GM19372 (cell line): ENCODE measurements at regions not wholly inside any gene's neighbourhood (a gene's known extent, or its start where the extent isn't known, plus 50 kb on each side); places are given as distances from the start of the nearest gene placed in this dataset.

Source experiments
- ATAC-seq: cut with Tn5 transposase; IDR thresholded peaks from one replicate; pipeline ENCODE4 v1.9.1; 2021; ENCODE audit warnings: mild to moderate bottlenecking, low read depth, moderate library complexity; ENCODE audit not compliant: unreplicated experiment

DNA sequence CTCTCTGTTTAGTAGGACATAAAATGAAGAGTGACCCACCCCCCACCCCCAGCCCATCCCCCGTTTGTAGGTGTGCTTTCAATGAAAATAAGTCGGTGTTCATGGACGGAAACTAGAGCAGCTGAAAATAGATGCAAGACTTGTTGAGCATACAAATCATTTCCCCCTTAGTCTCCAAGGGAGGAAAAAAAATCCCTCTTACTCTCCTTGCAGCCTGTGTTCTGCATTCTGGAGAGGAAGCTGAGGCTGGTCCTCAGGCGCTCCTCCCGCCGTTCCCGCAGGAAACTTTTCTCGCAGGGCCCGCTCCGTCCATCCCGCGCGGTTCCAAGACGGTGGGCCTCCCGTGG is 259.0 kb upstream of the E2F7 start:
- no peak for ATAC-seq

DNA sequence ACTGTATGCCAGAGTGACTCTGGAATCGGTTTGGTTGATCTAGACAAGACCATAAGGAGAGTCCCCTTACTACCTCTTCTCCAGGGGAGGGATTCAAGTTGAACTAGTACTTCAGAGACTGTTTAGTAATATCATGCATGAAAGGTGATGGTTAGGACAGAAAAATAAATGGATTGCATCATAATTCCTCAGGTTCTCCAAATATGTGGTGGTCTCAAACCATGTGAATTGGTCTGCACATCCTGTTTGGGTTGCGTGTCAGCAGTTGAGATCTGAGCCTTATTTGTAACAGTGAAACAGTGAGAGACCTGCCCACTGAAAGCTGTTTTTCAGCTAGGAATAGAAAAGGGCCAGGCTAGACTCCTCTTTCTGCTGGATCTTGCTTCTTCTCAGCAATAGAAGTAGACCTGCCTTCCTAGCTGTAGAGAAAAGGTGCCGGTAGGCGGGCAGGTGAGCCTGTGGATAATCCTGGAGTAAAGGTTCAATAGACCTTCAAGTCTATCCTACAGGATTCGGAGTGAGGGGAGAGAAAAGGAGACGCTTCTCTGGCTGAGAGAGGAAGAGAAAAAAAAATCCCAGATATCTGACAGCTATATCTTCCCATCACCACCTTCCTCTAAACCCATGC is 258.5 kb upstream of the E2F7 start:
- no peak for ATAC-seq

DNA sequence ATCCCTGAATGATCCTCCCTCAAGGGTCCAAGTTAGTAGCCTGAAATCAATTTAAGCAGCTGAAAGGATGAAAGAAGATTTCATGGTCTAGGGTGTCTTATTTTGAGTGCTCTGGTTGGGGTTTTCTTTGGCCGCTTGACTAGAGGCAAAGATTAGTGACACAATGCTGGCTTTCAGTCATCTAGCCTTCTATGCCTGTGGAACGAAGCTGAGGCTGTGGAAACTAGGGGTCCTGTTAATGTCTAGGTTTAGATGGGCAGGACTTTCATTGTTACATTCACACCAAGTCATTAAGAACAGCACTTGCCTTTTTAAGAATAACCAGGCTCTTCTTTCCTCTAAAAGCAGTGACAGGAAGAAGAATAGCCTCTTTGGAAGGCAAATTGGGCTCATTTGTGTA is 253.8 kb upstream of the E2F7 start:
- ATAC-seq: no peak

DNA sequence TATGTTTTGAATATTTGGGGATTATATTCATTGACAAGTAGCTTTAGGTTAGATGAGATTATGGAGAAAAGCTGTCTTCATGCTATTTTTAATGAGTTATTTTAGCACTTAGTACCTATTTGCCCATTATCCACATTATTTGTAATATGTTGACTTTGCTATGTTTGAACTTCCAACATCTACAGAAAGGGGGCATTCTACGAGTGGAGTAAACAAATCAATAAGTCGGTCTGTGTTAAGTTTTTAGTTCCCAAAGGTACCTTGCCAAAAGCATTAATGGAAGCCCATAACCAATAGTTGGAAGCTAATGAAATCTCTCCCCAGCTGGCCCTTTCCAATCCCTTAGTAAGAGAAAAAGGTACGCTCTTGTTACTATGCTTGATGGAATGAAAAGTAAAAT is 250.0 kb upstream of the E2F7 start:
- ATAC-seq: no peak

DNA sequence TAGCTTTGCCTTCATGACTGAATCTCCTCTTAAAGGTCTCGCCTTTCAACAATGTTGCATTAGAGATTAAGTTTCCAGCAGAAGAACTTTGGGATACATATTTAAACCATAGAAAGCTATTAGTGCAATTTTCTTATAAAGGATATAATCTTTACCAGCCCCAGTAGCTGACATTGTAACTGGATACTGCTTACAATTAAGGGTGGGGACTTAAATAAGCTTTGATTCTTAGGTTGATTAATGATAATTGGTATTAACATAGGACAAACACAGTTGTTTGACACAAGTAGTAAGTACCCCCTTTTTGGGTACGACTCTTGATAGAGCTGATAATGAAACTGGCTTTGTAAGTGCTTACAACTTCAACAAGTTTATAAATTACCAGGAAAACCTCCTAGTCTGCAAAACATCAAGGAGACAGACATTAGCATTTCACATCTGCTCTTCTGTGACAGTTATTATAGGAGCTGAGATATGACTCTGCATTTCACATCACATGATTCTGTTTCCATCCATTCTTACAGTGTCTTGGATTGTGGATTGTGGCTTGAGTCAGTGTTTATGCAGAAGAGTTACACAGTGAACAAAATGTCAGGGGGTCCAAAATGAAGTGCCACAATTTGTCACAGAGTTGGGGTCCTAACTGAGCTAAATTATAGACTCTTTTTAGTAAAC is 249.1 kb upstream of the E2F7 start:
- ATAC-seq: no peak

DNA sequence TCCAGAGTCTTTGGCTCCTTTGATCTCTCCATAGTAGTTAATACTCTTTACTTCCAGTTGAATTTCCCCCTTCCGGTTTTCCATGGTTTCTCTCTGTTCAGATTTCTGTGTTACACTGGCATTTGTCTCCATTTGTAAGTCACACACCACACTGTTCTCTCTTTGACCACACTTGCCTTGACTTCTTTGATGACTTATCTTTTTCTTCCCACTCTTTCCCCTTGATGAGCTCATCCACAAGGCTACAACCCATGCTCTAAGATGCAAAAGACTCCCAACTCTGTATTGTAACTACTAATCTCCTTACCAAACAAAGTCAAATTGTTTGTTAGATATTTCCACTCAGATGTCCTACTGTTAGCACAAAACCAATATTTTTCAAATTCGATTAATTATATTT is 242.7 kb upstream of the E2F7 start:
- no peak for ATAC-seq

DNA sequence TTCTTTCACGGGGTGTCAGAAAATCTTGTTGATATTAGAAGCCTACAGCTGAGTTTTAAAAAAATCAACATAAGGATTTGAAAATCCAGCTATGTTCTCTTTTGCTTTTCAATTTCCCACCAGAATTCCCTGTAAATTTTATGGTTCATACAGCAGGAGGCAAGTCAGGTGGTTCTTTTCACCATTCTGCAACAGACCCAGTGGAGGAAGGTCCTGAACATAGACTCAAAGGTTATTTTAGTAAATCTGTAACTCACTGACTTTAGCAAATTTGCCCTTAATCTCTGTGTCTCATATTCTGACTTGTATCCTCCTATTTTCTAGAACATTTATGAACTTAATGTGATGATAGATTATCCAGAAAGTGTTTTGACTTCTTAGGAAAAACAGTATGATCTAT is 235.4 kb upstream of the E2F7 start:
- ATAC-seq: no peak

DNA sequence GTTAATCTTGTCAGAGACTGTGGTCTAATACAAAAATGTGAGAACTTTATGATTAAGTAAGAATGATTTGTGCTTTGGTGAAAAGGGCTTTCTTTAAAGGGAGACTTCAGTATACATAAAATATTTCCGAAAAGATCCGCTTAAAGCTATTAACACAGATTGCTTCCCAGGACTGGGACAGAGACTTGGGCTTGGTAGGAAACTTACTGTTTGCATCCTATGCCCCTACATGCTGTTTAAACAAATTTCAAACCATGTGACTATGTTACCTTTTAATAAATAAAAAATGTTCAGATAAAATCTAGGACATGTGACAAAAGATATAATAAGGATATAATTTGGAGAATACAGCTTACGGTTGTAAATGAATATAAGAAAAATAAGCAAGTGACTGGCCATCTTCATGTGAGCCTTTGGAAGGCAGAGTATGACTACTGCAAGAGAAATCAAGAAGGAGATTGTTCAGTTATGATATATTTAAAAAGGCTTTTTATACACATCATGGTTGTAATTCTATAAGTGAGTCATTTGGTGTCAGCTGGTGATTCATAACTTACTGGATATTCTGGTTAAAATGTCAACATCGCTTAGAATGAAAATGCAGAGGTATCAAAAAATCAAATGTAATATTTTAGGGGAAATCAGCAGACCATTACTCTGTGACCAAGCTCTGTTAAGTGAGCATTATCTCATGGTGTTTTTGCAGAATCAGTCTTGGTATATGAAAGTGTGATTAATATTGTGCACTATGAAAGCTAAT is 234.7 kb upstream of the E2F7 start:
- ATAC-seq: no peak

DNA sequence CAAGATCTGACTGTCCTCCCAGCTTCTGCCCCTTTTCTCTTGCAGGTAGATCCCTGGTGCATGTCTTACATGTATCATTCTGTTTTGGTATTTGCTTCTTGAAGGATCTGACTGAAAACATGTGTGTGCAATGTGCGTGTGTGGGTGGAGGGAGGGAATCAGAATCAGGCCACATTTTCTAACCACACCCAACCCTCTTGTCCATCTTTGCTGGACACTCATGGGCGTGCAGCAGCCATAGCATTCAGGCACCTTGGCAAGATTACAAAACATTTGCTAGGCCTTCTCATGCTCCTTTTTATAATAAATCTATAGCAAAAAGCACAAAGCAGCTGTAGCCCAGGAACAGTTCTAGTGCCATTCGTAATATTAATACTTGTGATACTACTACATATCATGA is 233.6 kb upstream of the E2F7 start:
- no peak for ATAC-seq

DNA sequence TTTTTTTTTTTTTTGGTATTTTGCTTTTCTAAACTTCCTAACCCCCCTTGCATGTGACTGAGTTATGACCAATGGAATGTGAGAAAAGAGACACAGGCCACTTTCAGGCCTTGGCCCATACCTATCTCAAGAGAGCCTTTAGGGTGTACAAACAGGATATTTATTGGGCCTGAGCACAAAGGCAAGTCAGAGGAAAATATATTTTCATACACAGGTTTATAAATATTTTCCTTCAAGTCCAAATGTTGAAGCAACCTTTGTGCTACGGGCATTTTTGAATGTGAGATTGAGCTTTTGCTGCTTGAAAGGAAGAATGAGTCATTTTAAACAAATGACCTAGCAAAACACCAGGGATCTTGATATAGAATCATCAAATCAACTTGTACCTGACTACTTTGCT is 228.6 kb upstream of the E2F7 start:
- ATAC-seq: no peak

DNA sequence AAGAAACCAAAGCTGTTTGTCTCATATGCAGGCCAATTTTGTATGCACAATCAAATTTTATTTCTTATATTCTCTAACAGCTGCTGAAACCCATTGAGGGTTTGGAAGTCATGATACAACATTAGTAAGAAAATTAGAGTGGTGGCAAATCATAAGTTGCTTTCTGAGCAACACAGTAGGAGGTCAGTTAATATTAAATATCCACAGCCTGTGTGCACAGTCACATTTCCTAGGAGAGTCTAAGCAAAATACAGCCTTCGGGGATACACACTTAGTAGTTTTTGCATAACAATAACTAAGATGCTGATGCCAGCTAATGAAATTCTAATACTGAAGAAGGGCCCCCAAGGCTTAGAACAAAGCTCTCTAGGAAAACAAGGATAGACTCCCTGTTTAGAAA is 209.6 kb upstream of the E2F7 start:
- ATAC-seq: no peak

DNA sequence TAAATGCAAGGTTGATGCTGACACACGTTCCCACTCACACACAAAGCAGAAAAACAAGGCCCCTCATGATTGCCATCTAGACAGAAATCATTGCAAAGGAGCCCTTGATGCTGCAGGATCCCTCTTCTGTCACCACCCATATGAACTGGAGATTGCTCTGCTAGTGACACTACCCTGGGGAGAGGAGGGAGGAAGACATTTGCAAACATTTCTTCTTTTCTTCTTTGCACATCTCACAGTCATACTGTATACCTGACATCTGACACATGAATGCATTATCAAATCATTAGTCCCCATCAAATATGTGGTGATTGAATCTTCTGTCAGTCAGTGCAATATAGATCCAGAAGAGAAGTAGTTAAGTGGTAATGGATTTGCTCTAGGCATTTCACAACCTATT is 208.5 kb upstream of the E2F7 start:
- ATAC-seq: no peak

DNA sequence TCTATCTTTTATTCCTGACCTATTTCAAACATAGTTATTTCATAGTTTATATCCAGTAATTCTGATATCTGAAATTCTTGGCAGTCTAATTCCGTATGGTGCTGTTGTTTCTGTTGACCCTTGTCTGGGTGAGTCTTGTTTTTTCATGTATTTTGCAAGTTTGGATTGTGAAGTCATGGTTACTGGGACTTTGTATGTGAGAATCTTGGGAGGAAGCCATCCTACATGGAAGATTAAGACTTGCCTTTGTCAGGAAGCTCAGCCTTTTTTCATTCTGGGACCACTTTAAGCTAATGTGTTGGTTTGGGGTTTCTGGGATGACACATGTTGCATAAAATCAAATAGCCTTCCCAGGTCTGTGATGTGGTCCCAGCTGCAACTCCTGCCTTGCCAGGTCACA is 191.6 kb upstream of the E2F7 start:
- no peak for ATAC-seq

DNA sequence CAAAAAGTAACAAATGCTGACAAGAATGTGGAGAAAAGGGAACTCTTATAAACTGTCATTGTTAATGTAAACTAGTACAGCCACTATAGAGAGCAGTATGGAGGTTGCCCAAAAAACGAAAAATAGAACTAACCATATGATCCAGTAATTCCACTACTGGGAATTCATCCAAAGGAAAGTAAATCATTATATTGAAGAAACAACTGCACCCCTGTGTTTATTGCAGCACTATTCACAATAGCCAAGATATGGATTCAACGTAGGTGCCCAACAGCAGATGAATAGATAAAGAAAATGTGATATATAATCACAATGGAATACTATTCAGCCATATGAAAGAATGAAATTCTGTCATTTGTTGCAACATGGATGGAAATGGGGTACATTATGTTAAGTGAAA is 188.0 kb upstream of the E2F7 start:
- no peak for ATAC-seq

DNA sequence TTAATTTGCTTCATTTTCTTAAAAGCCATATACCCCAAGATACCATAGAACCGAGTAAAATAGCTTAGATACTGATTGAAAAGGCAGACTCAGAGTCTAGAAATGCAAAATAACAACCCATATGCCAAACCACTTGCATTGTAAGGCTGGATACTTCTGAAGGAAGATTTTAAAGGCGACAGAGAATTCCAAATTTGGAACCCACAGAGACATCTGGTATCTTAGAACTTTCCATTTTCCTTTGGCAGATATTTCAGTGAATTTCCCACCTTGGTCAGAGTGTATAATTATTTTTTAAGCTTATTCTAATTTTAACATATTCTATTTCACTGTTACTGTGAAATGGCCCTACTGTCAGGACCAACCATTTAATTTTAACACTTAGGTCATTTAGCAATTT is 186.4 kb upstream of the E2F7 start:
- no peak for ATAC-seq

DNA sequence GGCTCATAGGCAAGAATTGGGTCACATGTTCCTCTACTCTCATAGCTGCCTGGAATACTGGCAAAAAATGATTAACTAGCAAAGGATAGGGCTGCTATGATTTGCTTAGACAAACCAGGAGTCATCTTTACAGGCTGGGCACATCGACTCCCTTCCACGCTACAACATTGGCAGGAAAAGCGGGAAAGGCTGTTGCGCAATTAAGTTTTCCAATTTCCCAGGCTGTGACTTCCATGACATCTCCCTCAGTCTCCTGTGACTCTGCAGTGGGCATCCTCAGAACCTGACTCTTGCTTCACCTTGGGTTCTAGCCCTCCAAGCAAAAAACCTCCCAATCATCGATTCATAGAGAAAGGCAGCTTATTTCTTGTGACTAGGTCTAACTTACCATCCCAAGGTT is 184.5 kb upstream of the E2F7 start:
- ATAC-seq: no peak

DNA sequence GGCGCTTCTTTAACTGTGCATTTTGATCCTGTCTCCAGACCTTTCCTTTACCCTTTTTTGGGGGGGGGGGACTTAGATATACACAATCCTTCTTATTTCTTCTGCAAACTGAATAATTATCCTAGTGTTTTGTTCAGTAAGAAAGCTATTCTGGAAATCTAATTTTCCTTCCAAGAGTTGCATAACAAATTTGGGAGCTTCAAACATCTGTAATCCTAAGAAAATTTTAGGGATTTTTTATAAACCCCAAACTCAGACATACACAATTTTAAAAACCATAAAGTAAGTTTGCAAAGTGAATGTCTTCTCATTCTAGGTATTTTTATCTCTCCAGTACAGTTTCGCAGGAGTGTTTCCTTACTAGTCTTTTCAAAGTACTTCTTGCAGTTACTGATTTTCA is 182.7 kb upstream of the E2F7 start:
- no peak for ATAC-seq

DNA sequence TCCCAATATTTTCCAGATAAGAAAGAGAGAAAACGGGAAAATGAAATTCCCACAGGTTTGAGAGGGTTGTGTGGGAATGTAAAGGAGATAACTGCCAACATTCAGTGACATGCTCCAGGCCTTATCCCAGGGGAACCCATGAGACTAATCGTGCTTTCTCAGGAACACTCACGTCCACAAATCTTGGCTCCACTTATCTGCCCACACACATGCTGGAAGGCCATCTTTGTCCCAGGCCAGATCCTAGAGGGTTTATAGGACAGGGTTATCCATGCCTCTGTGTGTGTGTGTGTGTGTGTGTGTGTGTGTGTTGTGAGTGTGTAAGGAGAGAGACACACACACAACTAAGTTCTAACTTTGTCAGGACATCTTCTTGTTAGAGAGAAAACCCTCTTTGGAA is 182.2 kb upstream of the E2F7 start:
- no peak for ATAC-seq

DNA sequence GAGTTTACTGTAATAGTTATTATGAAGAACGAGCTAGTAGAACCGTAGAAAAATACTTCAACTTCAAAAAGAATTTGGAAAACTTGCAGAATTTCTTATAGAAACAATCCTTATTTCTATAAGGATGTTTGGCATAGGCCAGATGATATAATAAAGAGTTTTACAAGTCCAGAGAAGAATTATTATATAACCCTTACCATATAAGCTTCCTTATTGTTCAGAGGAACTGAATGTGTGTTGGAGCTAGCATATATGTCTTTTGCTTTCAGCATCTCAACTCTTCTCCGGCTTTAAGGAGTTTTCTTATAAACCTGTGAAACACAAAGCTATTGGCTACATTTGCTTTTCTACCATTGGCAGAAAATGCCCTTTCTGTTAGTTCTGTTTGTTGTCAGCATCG is 178.0 kb upstream of the E2F7 start:
- ATAC-seq: no peak

DNA sequence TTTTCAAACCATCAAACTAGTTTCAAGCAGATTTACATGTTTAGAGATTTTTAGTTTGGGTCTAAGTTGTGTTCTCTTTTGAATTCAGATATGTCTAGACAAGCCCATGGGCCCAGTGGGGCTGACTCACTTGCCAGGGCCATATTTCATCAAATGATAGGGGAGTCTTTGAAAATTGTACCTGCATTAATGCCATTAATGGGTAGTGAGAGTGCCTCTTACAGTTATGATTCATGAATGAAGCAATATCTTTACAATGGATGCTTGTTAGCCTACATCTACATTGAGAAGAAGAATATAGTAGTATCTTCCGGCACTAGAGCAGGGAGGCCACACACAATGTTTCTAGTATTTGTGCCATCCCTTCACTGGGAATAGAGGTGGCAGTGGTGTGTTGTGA is 174.2 kb upstream of the E2F7 start:
- no peak for ATAC-seq

DNA sequence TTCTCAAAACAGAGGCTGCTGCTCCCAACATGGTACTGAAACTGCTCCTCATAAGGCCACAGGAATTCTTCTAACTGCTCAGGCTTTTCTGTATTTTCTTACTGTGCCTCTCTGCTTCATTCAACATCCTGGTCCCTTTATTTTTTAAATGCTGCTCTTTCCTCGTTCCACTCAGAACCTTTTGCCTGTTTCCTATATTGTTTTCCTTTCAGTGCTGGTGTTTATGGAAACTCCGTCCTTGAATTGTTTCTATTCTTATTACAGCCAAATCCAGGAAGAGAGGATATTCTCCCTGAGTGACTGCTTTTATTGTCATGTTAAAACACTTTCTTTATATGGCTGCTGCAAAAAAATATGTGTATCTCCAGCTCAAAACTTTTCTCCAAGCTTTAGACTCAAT is 173.0 kb upstream of the E2F7 start:
- no peak for ATAC-seq

DNA sequence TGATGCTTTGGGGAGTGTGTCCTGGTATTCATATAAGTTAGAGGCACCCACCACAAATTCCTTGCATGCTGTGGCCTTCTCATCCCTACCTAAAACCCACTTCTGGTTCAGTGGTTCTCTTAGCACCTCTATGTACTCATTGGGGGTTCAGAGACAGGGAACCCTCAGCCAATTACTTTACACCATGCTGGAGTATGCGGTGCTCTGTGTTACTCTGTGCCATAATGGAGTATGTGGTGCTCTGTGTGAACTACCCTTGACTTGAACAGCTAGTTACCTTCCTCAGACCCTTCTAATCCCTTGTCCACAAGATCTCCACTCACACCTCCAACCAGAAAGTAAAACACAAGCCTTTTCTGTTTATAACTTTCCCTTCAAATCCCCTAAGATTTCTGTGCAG is 172.5 kb upstream of the E2F7 start:
- ATAC-seq: no peak
